Skeletal muscle tissue (tissue), 3 donors: ENCODE measurements at regions not wholly inside any gene's neighbourhood (a gene's known extent, or its start where the extent isn't known, plus 50 kb on each side); places are given as distances from the start of the nearest gene placed in this dataset.
"Not testable (repeated sequence)": the region's sequence is repeated elsewhere in the genome, so short reads cannot be mapped to it uniquely, and the experiment has no call there.

Experiments
- H3K27ac ChIP-seq: one replicate; pipeline ENCODE4 v1.7.0; 2013; ENCODE audit warnings: mild to moderate bottlenecking, low read depth, low read length, inconsistent platforms
- H3K27me3 ChIP-seq, 3 donors: one replicate each; pipeline ENCODE4 v1.7.0; 2013; ENCODE audit warnings: low read length in 3 of 3; ENCODE audit not compliant: control insufficient read depth in 3 of 3, insufficient read depth in 3 of 3
- H3K36me3 ChIP-seq, 3 donors: one replicate each; pipeline ENCODE4 v1.7.0; 2013; ENCODE audit warnings: low read length in 3 of 3; ENCODE audit not compliant: control insufficient read depth in 3 of 3, insufficient read depth in 3 of 3
- H3K4me1 ChIP-seq, 3 donors: one replicate each; pipeline ENCODE4 v1.7.0; 2013; ENCODE audit warnings: low read length in 3 of 3, mild to moderate bottlenecking in 3 of 3; ENCODE audit not compliant: control insufficient read depth in 3 of 3, insufficient read depth in 3 of 3
- H3K4me3 ChIP-seq, 3 donors: one replicate each; pipeline ENCODE4 v1.7.0; 2013; ENCODE audit warnings: low read length in 3 of 3
- H3K9ac ChIP-seq, 3 donors: one replicate each; pipeline ENCODE4 v1.7.0; 2013; ENCODE audit warnings: low read length in 3 of 3, mild to moderate bottlenecking in 3 of 3, moderate library complexity in 2 of 3, low read depth in 1 of 3
- H3K9me3 ChIP-seq, 3 donors: one replicate each; pipeline ENCODE4 v1.7.0; 2013; ENCODE audit warnings: low read length in 3 of 3; ENCODE audit not compliant: control insufficient read depth in 3 of 3
- donor health status: Osteomylitis.

DNA sequence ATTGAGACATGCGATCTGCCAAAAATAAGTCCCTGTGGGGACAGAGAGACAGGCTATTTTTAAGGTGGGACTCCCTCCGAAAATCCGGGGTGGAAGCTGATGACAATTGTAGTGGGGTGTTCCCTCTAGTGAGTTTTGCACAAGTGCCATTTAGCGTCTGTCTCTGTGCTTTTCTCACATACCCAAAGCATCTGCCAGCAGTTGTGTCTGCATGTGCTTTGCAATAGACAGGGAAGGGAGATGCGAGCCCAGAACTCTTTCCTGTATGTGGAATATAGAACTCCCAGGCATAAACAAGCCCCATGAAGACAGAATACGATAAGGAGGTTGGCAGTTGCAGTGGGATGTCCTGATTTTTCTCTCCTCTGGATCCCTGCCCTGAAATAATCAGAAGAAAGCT, 282.7 kb upstream of the XYLT1 start:
- Histone ChIP-seq H3K4me3 (no peak overlapping the region), H3K27ac (no peak overlapping the region), H3K4me1 (no peaks in the 10 kb centered on the region), H3K9me3 (peaks cover 0 to 2% (median 2%) of the 10 kb centered on the region in 3 donors), H3K9ac (no peak overlapping the region), H3K36me3 (no peaks in the 10 kb centered on the region), H3K27me3 (peaks cover 0 to 3% (median 0%) of the 10 kb centered on the region in 3 donors)

DNA sequence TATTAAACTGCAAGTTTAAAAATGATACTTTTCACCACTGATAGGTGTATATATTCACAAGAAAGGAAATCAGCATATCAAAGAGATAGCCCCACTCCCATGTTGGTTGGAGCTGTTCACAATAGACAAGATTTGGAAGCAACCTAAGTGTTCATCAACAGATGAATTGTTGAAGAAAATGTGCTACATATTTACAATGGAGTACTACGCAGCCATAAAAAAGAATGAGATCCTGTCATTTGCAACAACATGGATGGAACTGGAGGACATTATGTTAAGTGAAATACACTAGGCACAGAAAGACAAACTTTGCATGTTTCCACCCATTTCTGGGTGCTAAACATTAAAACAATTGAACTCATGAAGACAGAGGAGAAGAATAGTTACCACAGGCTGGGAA, 278.9 kb upstream of the XYLT1 start:
- Histone ChIP-seq H3K4me1 (no peaks in the 10 kb centered on the region), H3K9ac (no peak overlapping the region), H3K27me3 (peaks cover 0 to 12% (median 4%) of the 10 kb centered on the region in 3 donors), H3K36me3 (no peaks in the 10 kb centered on the region), H3K4me3 (no peak overlapping the region), H3K27ac (no peak overlapping the region), H3K9me3 (peaks cover 0 to 2% (median 0%) of the 10 kb centered on the region in 3 donors)

DNA sequence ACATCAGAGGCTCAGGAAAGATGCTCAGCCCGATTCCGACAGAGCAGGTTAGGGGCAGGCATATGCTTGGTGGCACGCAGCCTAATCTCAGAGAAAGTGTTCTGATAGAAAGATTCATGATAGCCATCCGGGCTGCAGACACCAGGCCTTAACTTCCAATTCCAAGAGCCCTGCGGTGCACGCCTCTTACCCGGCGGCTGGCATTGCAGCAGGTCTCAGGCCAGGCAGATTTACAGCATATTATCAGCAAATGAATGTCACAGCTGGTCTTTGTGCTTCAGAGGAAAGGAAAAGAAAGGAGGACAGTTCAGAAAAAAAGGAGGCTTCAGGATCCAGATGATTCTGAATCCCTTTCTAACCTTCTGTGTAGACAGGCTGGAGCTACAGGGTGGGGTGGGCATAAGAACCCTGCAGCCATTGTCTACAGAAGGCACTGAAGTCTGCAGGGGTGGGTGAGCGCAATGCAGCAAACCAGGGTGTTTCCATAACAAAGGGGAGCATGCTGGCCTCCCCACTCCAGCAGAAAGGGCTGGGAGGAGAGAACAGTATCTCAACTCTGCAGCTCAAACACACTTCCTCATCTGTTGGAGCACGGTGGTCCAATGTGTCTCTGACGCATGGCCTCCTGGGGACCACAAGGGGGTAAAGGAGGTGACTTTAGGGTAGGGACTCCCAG, 277.4 kb upstream of the XYLT1 start:
- Histone ChIP-seq H3K4me1 (no peaks in the 10 kb centered on the region), H3K4me3 (no peak overlapping the region), H3K36me3 (no peaks in the 10 kb centered on the region), H3K27ac (no peak overlapping the region), H3K9ac (no peak overlapping the region), H3K9me3 (peaks cover 0 to 2% (median 0%) of the 10 kb centered on the region in 3 donors), H3K27me3 (peaks cover 5 to 21% (median 10%) of the 10 kb centered on the region in 3 donors)

- no peak overlapping the region for H3K27ac ChIP-seq
- no peaks in the 10 kb centered on the region for H3K36me3 ChIP-seq
- no peaks in the 10 kb centered on the region for H3K4me1 ChIP-seq
- no peak overlapping the region for H3K9ac ChIP-seq
- peaks cover 5 to 21% (median 10%) of the 10 kb centered on the region in 3 donors for H3K27me3 ChIP-seq
- peaks cover 0 to 2% (median 0%) of the 10 kb centered on the region in 3 donors for H3K9me3 ChIP-seq
- H3K4me3 ChIP-seq = no peak overlapping the region
Measured at GRCh38 chr16:17747081-17747756, 276.5 kb upstream of the XYLT1 start.

GRCh38 chr16:17744921-17745572, 274.3 kb upstream of the XYLT1 start:
- peaks cover 5 to 21% (median 10%) of the 10 kb centered on the region in 3 donors for H3K27me3 ChIP-seq
- H3K36me3 ChIP-seq = no peaks in the 10 kb centered on the region
- no peak overlapping the region for H3K4me3 ChIP-seq
- H3K9ac ChIP-seq = no peak overlapping the region
- H3K4me1 ChIP-seq = no peaks in the 10 kb centered on the region
- no peak overlapping the region for H3K27ac ChIP-seq
- H3K9me3 ChIP-seq = peaks cover 0 to 2% (median 0%) of the 10 kb centered on the region in 3 donors

DNA sequence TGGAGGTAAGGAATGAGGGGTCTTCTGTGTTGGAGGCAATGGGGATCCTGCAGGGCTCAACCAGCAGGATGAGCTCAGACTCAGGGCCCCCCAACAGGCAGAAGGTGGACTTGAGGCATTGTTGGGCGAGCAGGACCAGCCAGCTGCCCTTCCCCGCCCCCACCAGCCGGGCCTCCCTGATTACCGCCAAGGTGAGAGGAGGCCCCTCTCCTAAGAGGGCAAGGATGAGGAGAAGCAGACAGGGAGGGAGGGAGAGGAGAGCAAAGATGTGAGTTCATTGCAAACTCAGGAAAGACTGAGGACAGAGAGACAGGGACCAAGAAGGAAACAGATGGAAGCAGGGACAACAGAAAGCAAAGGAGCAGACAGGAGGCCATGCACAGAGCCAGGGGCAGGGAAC, 272.8 kb upstream of the XYLT1 start:
- Histone ChIP-seq H3K4me3 (no peak overlapping the region), H3K9ac (no peak overlapping the region), H3K36me3 (no peaks in the 10 kb centered on the region), H3K27ac (no peak overlapping the region), H3K9me3 (no peaks in the 10 kb centered on the region), H3K4me1 (no peaks in the 10 kb centered on the region), H3K27me3 (peaks cover 5 to 21% (median 10%) of the 10 kb centered on the region in 3 donors)

- Histone ChIP-seq H3K4me3 (no peak overlapping the region), H3K36me3 (no peaks in the 10 kb centered on the region), H3K9ac (no peak overlapping the region), H3K9me3 (no peaks in the 10 kb centered on the region), H3K27me3 (peaks cover 5 to 21% (median 10%) of the 10 kb centered on the region in 3 donors), H3K27ac (no peak overlapping the region), H3K4me1 (no peaks in the 10 kb centered on the region)
Measured at GRCh38 chr16:17743158-17743557, 272.4 kb upstream of the XYLT1 start.

DNA sequence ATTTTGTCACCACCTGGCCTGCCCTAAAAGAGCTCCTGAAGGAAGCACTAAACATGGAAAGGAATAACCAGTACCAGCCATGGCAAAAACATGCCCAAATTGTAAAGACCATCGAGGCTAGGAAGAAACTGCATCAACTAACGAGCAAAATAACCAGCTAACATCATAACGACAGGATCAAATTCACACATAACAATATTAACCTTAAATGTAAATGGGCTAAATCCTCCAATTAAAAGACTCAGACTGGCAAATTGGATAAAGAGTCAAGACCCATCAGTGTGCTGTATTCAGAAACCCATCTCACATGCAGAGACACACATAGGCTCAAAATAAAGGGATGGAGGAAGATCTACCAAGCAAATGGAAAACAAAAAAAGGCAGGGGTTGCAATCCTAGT, 264.3 kb upstream of the XYLT1 start:
- H3K4me1 ChIP-seq, H3K27me3 ChIP-seq, H3K36me3 ChIP-seq, H3K9ac ChIP-seq, H3K27ac ChIP-seq, H3K9me3 ChIP-seq, H3K4me3 ChIP-seq: not testable (repeated sequence)

GRCh38 chr16:17729820-17730219, 259.1 kb upstream of the XYLT1 start:
- Histone ChIP-seq H3K27me3 (no peaks in the 10 kb centered on the region), H3K9me3 (peaks cover 0 to 4% (median 0%) of the 10 kb centered on the region in 3 donors), H3K4me3 (no peak overlapping the region), H3K36me3 (no peaks in the 10 kb centered on the region), H3K9ac (no peak overlapping the region), H3K27ac (no peak overlapping the region), H3K4me1 (no peaks in the 10 kb centered on the region)

GRCh38 chr16:17728196-17728595, 257.4 kb upstream of the XYLT1 start:
- peaks cover 0 to 4% (median 0%) of the 10 kb centered on the region in 3 donors for H3K9me3 ChIP-seq
- no peak overlapping the region for H3K9ac ChIP-seq
- no peaks in the 10 kb centered on the region for H3K4me1 ChIP-seq
- no peak overlapping the region for H3K4me3 ChIP-seq
- H3K36me3 ChIP-seq = no peaks in the 10 kb centered on the region
- no peaks in the 10 kb centered on the region for H3K27me3 ChIP-seq
- no peak overlapping the region for H3K27ac ChIP-seq
